GM18870 (cell line): ENCODE measurements at regions not wholly inside any gene's neighbourhood (a gene's known extent, or its start where the extent isn't known, plus 50 kb on each side); places are given as distances from the start of the nearest gene placed in this dataset.
"Not testable (repeated sequence)": the region's sequence is repeated elsewhere in the genome, so short reads cannot be mapped to it uniquely, and the experiment has no call there.

Experiments
- ATAC-seq: cut with Tn5 transposase; IDR thresholded peaks from one replicate; pipeline ENCODE4 v1.9.1; 2021; ENCODE audit warnings: moderate library complexity; ENCODE audit not compliant: unreplicated experiment

- no peak for ATAC-seq
These were observed 899.4 kb downstream of the C6orf118 start for GRCh38 chr6:164410017-164410416.

- ATAC-seq = no peak
These were observed 899.9 kb downstream of the C6orf118 start for GRCh38 chr6:164409309-164410009.

GRCh38 chr6:164408868-164409267 is 900.5 kb downstream of the C6orf118 start:
- ATAC-seq = no peak

GRCh38 chr6:164404812-164405488 is 904.5 kb downstream of the C6orf118 start:
- no peak for ATAC-seq

- ATAC-seq = no peak
These were observed 907.5 kb downstream of the C6orf118 start for GRCh38 chr6:164401871-164402270.

- no peak for ATAC-seq
These were observed 910.8 kb downstream of the C6orf118 start for GRCh38 chr6:164398647-164399046.

- no peak for ATAC-seq
These were observed 913.0 kb downstream of the C6orf118 start for GRCh38 chr6:164396071-164397047.

- no peak for ATAC-seq
These were observed 929.6 kb downstream of the C6orf118 start for GRCh38 chr6:164379795-164380194.

GRCh38 chr6:164378330-164378729 is 931.1 kb downstream of the C6orf118 start:
- ATAC-seq = no peak

GRCh38 chr6:164377348-164377918 is 932.0 kb downstream of the C6orf118 start:
- no peak for ATAC-seq

GRCh38 chr6:164370773-164371172 is 938.6 kb downstream of the C6orf118 start:
- no peak for ATAC-seq

GRCh38 chr6:164359441-164359840 is 944.9 kb downstream of the QKI start:
- ATAC-seq = no peak

- no peak for ATAC-seq
These were observed 944.5 kb downstream of the QKI start for GRCh38 chr6:164359036-164359435.

- ATAC-seq = no peak
These were observed 942.3 kb downstream of the QKI start for GRCh38 chr6:164356814-164357213.

- ATAC-seq = no peak
These were observed 932.9 kb downstream of the QKI start for GRCh38 chr6:164347455-164347854.

- ATAC-seq = no peak
These were observed 932.1 kb downstream of the QKI start for GRCh38 chr6:164346631-164347030.

- no peak for ATAC-seq
These were observed 931.4 kb downstream of the QKI start for GRCh38 chr6:164345806-164346496.

- no peak for ATAC-seq
These were observed 930.8 kb downstream of the QKI start for GRCh38 chr6:164345327-164345726.

- ATAC-seq = no peak
These were observed 930.3 kb downstream of the QKI start for GRCh38 chr6:164344801-164345291.

- ATAC-seq = not testable (repeated sequence)
These were observed 924.9 kb downstream of the QKI start for GRCh38 chr6:164339442-164339841.
